GM18505 (cell line): ENCODE measurements at regions not wholly inside any gene's neighbourhood (a gene's known extent, or its start where the extent isn't known, plus 50 kb on each side); places are given as distances from the start of the nearest gene placed in this dataset.

ENCODE experiments used
- ATAC-seq: cut with Tn5 transposase; IDR thresholded peaks from one replicate; pipeline ENCODE4 v1.9.1; 2021; ENCODE audit not compliant: unreplicated experiment
- POLR2A ChIP-seq: IDR thresholded peaks from 4 replicates; pipeline ENCODE4 v1.6.1; 2011; ENCODE audit warnings: borderline replicate concordance; ENCODE audit not compliant: insufficient read depth, insufficient read length; ENCODE audit errors: extremely low read depth

- TF ChIP-seq POLR2A = no peak
- ATAC-seq = no peak
Observed at GRCh38 chr5:112012104-112012503, 255.1 kb upstream of the NREP start.

- ATAC-seq = no peak
- no peak for TF ChIP-seq POLR2A
Observed at GRCh38 chr5:112010475-112010874, 253.5 kb upstream of the NREP start.

- no peak for ATAC-seq
- TF ChIP-seq POLR2A = no peak
Observed at GRCh38 chr5:112006721-112007120, 249.7 kb upstream of the NREP start.

GRCh38 chr5:112005623-112005930 lies 248.6 kb upstream of the NREP start:
- no peak for ATAC-seq
- no peak for TF ChIP-seq POLR2A

GRCh38 chr5:112004867-112005622 lies 248.1 kb upstream of the NREP start:
- peak; percentile 84 for ATAC-seq
- TF ChIP-seq POLR2A = no peak

GRCh38 chr5:112002376-112002775 lies 245.4 kb upstream of the NREP start:
- TF ChIP-seq POLR2A = no peak
- ATAC-seq = no peak

GRCh38 chr5:111999286-111999685 lies 242.3 kb upstream of the NREP start:
- no peak for TF ChIP-seq POLR2A
- ATAC-seq = no peak

GRCh38 chr5:111998871-111999270 lies 241.9 kb upstream of the NREP start:
- no peak for TF ChIP-seq POLR2A
- no peak for ATAC-seq

- no peak for TF ChIP-seq POLR2A
- ATAC-seq = no peak
Observed at GRCh38 chr5:111997711-111998110, 240.7 kb upstream of the NREP start.

- no peak for ATAC-seq
- no peak for TF ChIP-seq POLR2A
Observed at GRCh38 chr5:111997308-111997707, 240.3 kb upstream of the NREP start.

GRCh38 chr5:111996574-111996973 lies 239.6 kb upstream of the NREP start:
- no peak for TF ChIP-seq POLR2A
- ATAC-seq = no peak

GRCh38 chr5:111995701-111996100 lies 238.7 kb upstream of the NREP start:
- TF ChIP-seq POLR2A = no peak
- no peak for ATAC-seq

- TF ChIP-seq POLR2A = no peak
- peak; percentile 69 for ATAC-seq
Observed at GRCh38 chr5:111993242-111993641, 236.2 kb upstream of the NREP start.

GRCh38 chr5:111984044-111984443 lies 227.1 kb upstream of the NREP start:
- ATAC-seq = no peak

GRCh38 chr5:111983459-111983858 lies 226.5 kb upstream of the NREP start:
- no peak for TF ChIP-seq POLR2A
- ATAC-seq = no peak

More at GRCh38 chr5:111984044-111984443, 227.1 kb upstream of the NREP start:
- no peak for TF ChIP-seq POLR2A
